ENCODE measurements at regions not wholly inside any gene's neighbourhood (a gene's known extent, or its start where the extent isn't known, plus 50 kb on each side); places are given as distances from the start of the nearest gene placed in this dataset.

DNA sequence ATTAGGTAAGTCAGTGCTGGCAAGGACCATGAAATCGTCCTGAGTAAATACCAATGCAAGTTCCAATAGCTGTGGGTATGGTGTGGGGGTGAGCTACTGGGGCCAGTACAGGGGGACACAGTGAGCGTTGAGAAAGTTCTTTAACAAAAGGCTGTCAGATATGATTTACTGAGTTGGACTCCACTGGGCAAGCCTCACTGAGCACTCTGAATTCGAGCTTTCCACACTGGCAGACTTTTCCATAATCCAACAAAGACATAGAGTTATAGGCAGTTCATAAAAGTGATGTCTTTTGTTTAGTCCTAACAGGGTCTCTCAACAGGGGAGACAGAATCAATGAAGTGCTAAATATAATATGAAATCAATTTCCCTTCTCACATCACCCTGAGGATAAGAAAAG lies 489.0 kb downstream of the KCNJ2 start (continued):
- TF ChIP-seq E2F6 (IDR thresholded peaks at IDR 0.05) (no peak), USF2 (IDR thresholded peaks at IDR 0.05; ENCODE audit: low read length) (no peak), SIN3A (conservative IDR thresholded peaks at IDR 0.05 in 1 of 2, IDR thresholded peaks at IDR 0.05 in 1 of 2; ENCODE audit: low read depth in 1 of 2, low read length in 2 of 2) (no peak), CHD1 (IDR thresholded peaks at IDR 0.05; ENCODE audit: low read depth, low read length) (no peak)
